ENCODE measurements at regions not wholly inside any gene's neighbourhood (a gene's known extent, or its start where the extent isn't known, plus 50 kb on each side); places are given as distances from the start of the nearest gene placed in this dataset.

DNA sequence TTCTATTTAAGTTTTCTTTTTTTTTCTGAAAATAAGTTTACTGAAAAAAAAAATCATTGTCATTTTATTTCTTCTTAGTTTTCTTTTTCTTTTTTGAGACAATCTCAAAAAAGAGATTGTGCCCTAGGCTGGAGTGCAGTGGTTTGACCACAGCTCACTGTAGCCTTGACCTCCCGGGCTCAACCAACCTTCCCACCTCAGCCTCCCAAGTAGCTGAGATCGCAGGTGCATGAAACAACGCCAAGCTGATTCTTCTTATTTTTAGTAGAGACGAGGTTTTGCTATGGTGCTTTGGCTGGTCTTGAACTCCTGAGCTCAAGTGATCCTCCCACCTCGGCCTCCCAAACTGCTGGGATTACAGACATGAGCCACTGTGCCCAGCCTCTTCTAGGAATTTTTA is 65.7 kb upstream of the OSTN start:
- DNase-seq (ENCODE audit: low spot score) = no peak
- no peak for ATAC-seq
- Mint-ChIP-seq H3K4me3 (no peak overlapping the region), H3K4me1 (no peaks in the 10 kb centered on the region), H3K9me3 (no peaks in the 10 kb centered on the region), H3K36me3 (no peaks in the 10 kb centered on the region), H3K27ac (no peak overlapping the region), H3K27me3 (ENCODE audit: low read depth) (no peaks in the 10 kb centered on the region; the same call in 1 of the 2 replicates)
- POLR2A ChIA-PET = no interaction called here
- TF ChIP-seq FOXJ3 (CRISPR knock-in tag; IDR thresholded peaks at IDR 0.05; ENCODE audit: borderline replicate concordance) (no peak), ZBTB21 (CRISPR knock-in tag; IDR thresholded peaks at IDR 0.05; ENCODE audit: borderline replicate concordance) (no peak), ESRRA (CRISPR knock-in tag; IDR thresholded peaks at IDR 0.05; ENCODE audit: borderline replicate concordance) (no peak), NR3C1 (CRISPR knock-in tag; conservative IDR thresholded peaks at IDR 0.05; ENCODE audit: low read depth) (no peak), ZNF121 (CRISPR knock-in tag; IDR thresholded peaks at IDR 0.05) (no peak), ZNF219 (CRISPR knock-in tag; IDR thresholded peaks at IDR 0.05; ENCODE audit: borderline replicate concordance) (no peak), CREM (CRISPR knock-in tag; IDR thresholded peaks at IDR 0.05) (no peak), ELF4 (CRISPR knock-in tag; IDR thresholded peaks at IDR 0.05; ENCODE audit: low read depth) (no peak), NR2C2 (CRISPR knock-in tag; IDR thresholded peaks at IDR 0.05) (no peak), FOXP1 (CRISPR knock-in tag; IDR thresholded peaks at IDR 0.05; ENCODE audit: borderline replicate concordance) (no peak), ATF1 (CRISPR knock-in tag; IDR thresholded peaks at IDR 0.05) (no peak)
- TF ChIP-seq, protein P1, sequence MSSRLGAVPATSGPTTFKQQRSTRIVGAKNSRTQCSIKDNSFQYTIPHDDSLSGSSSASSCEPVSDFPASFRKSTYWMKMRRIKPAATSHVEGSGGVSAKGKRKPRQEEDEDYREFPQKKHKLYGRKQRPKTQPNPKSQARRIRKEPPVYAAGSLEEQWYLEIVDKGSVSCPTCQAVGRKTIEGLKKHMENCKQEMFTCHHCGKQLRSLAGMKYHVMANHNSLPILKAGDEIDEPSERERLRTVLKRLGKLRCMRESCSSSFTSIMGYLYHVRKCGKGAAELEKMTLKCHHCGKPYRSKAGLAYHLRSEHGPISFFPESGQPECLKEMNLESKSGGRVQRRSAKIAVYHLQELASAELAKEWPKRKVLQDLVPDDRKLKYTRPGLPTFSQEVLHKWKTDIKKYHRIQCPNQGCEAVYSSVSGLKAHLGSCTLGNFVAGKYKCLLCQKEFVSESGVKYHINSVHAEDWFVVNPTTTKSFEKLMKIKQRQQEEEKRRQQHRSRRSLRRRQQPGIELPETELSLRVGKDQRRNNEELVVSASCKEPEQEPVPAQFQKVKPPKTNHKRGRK (CRISPR knock-in tag; IDR thresholded peaks at IDR 0.05; ENCODE audit: borderline replicate concordance) = no peak
- TF ChIP-seq, protein P2, sequence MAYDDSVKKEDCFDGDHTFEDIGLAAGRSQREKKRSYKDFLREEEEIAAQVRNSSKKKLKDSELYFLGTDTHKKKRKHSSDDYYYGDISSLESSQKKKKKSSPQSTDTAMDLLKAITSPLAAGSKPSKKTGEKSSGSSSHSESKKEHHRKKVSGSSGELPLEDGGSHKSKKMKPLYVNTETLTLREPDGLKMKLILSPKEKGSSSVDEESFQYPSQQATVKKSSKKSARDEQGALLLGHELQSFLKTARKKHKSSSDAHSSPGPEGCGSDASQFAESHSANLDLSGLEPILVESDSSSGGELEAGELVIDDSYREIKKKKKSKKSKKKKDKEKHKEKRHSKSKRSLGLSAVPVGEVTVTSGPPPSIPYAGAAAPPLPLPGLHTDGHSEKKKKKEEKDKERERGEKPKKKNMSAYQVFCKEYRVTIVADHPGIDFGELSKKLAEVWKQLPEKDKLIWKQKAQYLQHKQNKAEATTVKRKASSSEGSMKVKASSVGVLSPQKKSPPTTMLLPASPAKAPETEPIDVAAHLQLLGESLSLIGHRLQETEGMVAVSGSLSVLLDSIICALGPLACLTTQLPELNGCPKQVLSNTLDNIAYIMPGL (CRISPR knock-in tag; IDR thresholded peaks at IDR 0.05) = no peak
- CTCF ChIA-PET = interaction anchor here (0.6 kb wide), 1 partner anchor 80 kb away, joined by 3 read pairs; no protein-coding TSS in a partner anchor

DNA sequence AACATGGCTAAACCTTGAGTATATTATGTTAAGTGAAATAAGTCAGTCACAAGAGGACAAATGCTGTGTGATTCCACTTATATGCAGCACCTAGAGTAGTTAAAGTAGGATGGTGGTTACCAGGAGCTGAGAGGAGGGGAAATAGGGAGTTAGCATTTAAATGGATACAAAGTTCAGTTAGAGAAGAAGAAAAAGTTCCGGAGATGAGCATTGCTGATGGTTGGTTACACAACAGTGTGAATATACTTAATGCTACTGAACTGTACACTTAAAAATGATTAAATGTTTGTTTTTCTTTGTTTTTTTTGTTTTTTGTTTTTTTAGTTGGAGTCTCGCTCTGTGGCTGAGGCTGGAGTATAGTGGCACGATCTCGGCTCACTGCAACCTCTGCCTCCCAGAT is 67.7 kb upstream of the OSTN start:
- DNase-seq (ENCODE audit: low spot score) (no peak), ATAC-seq (no peak)
- ChIA-PET CTCF (no interaction called here), POLR2A (no interaction called here)
- Mint-ChIP-seq H3K27ac (no peak overlapping the region), H3K4me1 (no peaks in the 10 kb centered on the region), H3K36me3 (no peaks in the 10 kb centered on the region), H3K4me3 (no peak overlapping the region), H3K27me3 (ENCODE audit: low read depth) (no peaks in the 10 kb centered on the region), H3K9me3 (peaks cover 12% of the 10 kb centered on the region)
- TF ChIP-seq, protein P3, sequence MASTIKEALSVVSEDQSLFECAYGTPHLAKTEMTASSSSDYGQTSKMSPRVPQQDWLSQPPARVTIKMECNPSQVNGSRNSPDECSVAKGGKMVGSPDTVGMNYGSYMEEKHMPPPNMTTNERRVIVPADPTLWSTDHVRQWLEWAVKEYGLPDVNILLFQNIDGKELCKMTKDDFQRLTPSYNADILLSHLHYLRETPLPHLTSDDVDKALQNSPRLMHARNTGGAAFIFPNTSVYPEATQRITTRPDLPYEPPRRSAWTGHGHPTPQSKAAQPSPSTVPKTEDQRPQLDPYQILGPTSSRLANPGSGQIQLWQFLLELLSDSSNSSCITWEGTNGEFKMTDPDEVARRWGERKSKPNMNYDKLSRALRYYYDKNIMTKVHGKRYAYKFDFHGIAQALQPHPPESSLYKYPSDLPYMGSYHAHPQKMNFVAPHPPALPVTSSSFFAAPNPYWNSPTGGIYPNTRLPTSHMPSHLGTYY (CRISPR knock-in tag; IDR thresholded peaks at IDR 0.05) = no peak
- TF ChIP-seq, protein P4, sequence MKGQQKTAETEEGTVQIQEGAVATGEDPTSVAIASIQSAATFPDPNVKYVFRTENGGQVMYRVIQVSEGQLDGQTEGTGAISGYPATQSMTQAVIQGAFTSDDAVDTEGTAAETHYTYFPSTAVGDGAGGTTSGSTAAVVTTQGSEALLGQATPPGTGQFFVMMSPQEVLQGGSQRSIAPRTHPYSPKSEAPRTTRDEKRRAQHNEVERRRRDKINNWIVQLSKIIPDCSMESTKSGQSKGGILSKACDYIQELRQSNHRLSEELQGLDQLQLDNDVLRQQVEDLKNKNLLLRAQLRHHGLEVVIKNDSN (CRISPR knock-in tag; IDR thresholded peaks at IDR 0.05) = no peak
- TF ChIP-seq JUN (CRISPR knock-in tag; IDR thresholded peaks at IDR 0.05) (no peak), HMGA2 (CRISPR knock-in tag; IDR thresholded peaks at IDR 0.05) (no peak), ZNF219 (CRISPR knock-in tag; IDR thresholded peaks at IDR 0.05; ENCODE audit: borderline replicate concordance) (no peak), ZNF232 (CRISPR knock-in tag; IDR thresholded peaks at IDR 0.05) (no peak), ESRRA (CRISPR knock-in tag; IDR thresholded peaks at IDR 0.05; ENCODE audit: borderline replicate concordance) (no peak)
- TF ChIP-seq, protein P5, sequence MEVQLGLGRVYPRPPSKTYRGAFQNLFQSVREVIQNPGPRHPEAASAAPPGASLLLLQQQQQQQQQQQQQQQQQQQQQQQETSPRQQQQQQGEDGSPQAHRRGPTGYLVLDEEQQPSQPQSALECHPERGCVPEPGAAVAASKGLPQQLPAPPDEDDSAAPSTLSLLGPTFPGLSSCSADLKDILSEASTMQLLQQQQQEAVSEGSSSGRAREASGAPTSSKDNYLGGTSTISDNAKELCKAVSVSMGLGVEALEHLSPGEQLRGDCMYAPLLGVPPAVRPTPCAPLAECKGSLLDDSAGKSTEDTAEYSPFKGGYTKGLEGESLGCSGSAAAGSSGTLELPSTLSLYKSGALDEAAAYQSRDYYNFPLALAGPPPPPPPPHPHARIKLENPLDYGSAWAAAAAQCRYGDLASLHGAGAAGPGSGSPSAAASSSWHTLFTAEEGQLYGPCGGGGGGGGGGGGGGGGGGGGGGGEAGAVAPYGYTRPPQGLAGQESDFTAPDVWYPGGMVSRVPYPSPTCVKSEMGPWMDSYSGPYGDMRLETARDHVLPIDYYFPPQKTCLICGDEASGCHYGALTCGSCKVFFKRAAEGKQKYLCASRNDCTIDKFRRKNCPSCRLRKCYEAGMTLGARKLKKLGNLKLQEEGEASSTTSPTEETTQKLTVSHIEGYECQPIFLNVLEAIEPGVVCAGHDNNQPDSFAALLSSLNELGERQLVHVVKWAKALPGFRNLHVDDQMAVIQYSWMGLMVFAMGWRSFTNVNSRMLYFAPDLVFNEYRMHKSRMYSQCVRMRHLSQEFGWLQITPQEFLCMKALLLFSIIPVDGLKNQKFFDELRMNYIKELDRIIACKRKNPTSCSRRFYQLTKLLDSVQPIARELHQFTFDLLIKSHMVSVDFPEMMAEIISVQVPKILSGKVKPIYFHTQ (CRISPR knock-in tag; IDR thresholded peaks at IDR 0.05) = no peak
- TF ChIP-seq, protein P6, sequence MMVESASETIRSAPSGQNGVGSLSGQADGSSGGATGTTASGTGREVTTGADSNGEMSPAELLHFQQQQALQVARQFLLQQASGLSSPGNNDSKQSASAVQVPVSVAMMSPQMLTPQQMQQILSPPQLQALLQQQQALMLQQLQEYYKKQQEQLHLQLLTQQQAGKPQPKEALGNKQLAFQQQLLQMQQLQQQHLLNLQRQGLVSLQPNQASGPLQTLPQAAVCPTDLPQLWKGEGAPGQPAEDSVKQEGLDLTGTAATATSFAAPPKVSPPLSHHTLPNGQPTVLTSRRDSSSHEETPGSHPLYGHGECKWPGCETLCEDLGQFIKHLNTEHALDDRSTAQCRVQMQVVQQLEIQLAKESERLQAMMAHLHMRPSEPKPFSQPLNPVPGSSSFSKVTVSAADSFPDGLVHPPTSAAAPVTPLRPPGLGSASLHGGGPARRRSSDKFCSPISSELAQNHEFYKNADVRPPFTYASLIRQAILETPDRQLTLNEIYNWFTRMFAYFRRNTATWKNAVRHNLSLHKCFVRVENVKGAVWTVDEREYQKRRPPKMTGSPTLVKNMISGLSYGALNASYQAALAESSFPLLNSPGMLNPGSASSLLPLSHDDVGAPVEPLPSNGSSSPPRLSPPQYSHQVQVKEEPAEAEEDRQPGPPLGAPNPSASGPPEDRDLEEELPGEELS (CRISPR knock-in tag; IDR thresholded peaks at IDR 0.05) = no peak
- TF ChIP-seq, protein P7, sequence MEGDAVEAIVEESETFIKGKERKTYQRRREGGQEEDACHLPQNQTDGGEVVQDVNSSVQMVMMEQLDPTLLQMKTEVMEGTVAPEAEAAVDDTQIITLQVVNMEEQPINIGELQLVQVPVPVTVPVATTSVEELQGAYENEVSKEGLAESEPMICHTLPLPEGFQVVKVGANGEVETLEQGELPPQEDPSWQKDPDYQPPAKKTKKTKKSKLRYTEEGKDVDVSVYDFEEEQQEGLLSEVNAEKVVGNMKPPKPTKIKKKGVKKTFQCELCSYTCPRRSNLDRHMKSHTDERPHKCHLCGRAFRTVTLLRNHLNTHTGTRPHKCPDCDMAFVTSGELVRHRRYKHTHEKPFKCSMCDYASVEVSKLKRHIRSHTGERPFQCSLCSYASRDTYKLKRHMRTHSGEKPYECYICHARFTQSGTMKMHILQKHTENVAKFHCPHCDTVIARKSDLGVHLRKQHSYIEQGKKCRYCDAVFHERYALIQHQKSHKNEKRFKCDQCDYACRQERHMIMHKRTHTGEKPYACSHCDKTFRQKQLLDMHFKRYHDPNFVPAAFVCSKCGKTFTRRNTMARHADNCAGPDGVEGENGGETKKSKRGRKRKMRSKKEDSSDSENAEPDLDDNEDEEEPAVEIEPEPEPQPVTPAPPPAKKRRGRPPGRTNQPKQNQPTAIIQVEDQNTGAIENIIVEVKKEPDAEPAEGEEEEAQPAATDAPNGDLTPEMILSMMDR (IDR thresholded peaks at IDR 0.05) = no peak
